HG03565 (cell line): ENCODE measurements at regions not wholly inside any gene's neighbourhood (a gene's known extent, or its start where the extent isn't known, plus 50 kb on each side); places are given as distances from the start of the nearest gene placed in this dataset.

Experiments used
- ATAC-seq: cut with Tn5 transposase; IDR thresholded peaks from one replicate; pipeline ENCODE4 v1.9.1; 2021; ENCODE audit warnings: mild to moderate bottlenecking, moderate library complexity; ENCODE audit not compliant: unreplicated experiment

GRCh38 chrX:98516120-98516519 is 1632.4 kb downstream of the RPA4 start:
- ATAC-seq, result no peak

GRCh38 chrX:98523026-98523425 is 1639.3 kb downstream of the RPA4 start:
- no peak for ATAC-seq

- ATAC-seq, result no peak
These were observed 1639.8 kb downstream of the RPA4 start for GRCh38 chrX:98523521-98523920.

- ATAC-seq, result no peak
These were observed 1664.8 kb downstream of the RPA4 start for GRCh38 chrX:98548519-98548918.

- ATAC-seq, result no peak
These were observed 1685.1 kb downstream of the RPA4 start for GRCh38 chrX:98568795-98569194.

GRCh38 chrX:98605941-98606340 is 1722.2 kb downstream of the RPA4 start:
- ATAC-seq, result no peak

- ATAC-seq, result no peak
These were observed 1724.0 kb downstream of the RPA4 start for GRCh38 chrX:98607739-98608138.

GRCh38 chrX:98627645-98628044 is 1743.9 kb downstream of the RPA4 start:
- no peak for ATAC-seq

- no peak for ATAC-seq
These were observed 1753.7 kb downstream of the RPA4 start for GRCh38 chrX:98637451-98637850.

GRCh38 chrX:98646351-98646750 is 1762.6 kb downstream of the RPA4 start:
- no peak for ATAC-seq

- no peak for ATAC-seq
These were observed 1755.5 kb downstream of the PCDH19 start for GRCh38 chrX:98654565-98654964.
